GM12878 (cell line): ENCODE measurements at regions not wholly inside any gene's neighbourhood (a gene's known extent, or its start where the extent isn't known, plus 50 kb on each side); places are given as distances from the start of the nearest gene placed in this dataset.

ENCODE experiments used
- ATF7 ChIP-seq: fragments of 450-650 bp; IDR thresholded peaks from 2 replicates; pipeline ENCODE4 v1.6.1; 2016; ENCODE audit warnings: low read depth, mild to moderate bottlenecking
- BACH1 ChIP-seq: fragments of 450-650 bp; IDR thresholded peaks from 2 replicates; pipeline ENCODE4 v1.6.1; 2017; ENCODE audit warnings: mild to moderate bottlenecking, borderline replicate concordance
- BCL11A ChIP-seq: IDR thresholded peaks from 2 replicates; pipeline ENCODE4 v1.6.1; 2011; ENCODE audit warnings: low read depth, low read length
- CBX3 ChIP-seq: fragments of 200-600 bp; sonication (generic); IDR thresholded peaks from 2 replicates; pipeline ENCODE4 v1.6.1; 2016; ENCODE audit warnings: low read depth, borderline replicate concordance
- CEBPB ChIP-seq, 2 experiments: fragments of 150-350 bp in 1 of 2; IDR thresholded peaks; 2 replicates each; pipeline ENCODE4 v1.6.1; 2012 to 2014; ENCODE audit warnings: low read depth in 2 of 2, low read length in 2 of 2, borderline replicate concordance in 1 of 2, inconsistent platforms in 1 of 2
- CREB1 ChIP-seq: IDR thresholded peaks from 2 replicates; pipeline ENCODE4 v1.6.1; 2012; ENCODE audit warnings: low read depth, mild to moderate bottlenecking, inconsistent platforms
- IKZF1 ChIP-seq: fragments of 450-650 bp; conservative IDR thresholded peaks from 2 replicates; pipeline ENCODE4 v1.6.1; 2017; ENCODE audit warnings: antibody characterized with exemption, mild to moderate bottlenecking
- KAT2A ChIP-seq: conservative IDR thresholded peaks from 2 replicates; pipeline ENCODE4 v1.6.1; 2011; ENCODE audit warnings: low read depth, low read length; ENCODE audit not compliant: control insufficient read depth
- MLLT1 ChIP-seq: fragments of 450-650 bp; IDR thresholded peaks from 2 replicates; pipeline ENCODE4 v1.6.1; 2016; ENCODE audit warnings: mild to moderate bottlenecking
- MTA2 ChIP-seq: fragments of 450-650 bp; IDR thresholded peaks from 2 replicates; pipeline ENCODE4 v1.6.1; 2016; ENCODE audit warnings: low read depth, mild to moderate bottlenecking, moderate library complexity
- MTA3 ChIP-seq: IDR thresholded peaks from 2 replicates; pipeline ENCODE4 v1.6.1; 2012; ENCODE audit warnings: low read length, inconsistent platforms, borderline replicate concordance
- PAX8 ChIP-seq: fragments of 450-650 bp; IDR thresholded peaks from 2 replicates; pipeline ENCODE4 v1.6.1; 2017; ENCODE audit warnings: mild to moderate bottlenecking, moderate library complexity
- POU2F2 ChIP-seq: IDR thresholded peaks from 3 replicates; pipeline ENCODE4 v1.6.1; 2011; ENCODE audit warnings: low read depth, mild to moderate bottlenecking, low read length, borderline replicate concordance
- SKIL ChIP-seq: fragments of 450-650 bp; IDR thresholded peaks from 2 replicates; pipeline ENCODE4 v1.6.1; 2017; ENCODE audit warnings: mild to moderate bottlenecking, low read depth, inconsistent platforms; ENCODE audit not compliant: poor library complexity, severe bottlenecking
- YBX1 ChIP-seq: fragments of 450-650 bp; IDR thresholded peaks from 2 replicates; pipeline ENCODE4 v1.6.1; 2016; ENCODE audit warnings: antibody characterized with exemption
- YY1 ChIP-seq: IDR thresholded peaks from 2 replicates; pipeline ENCODE4 v1.6.1; 2011; ENCODE audit warnings: low read depth, mild to moderate bottlenecking, low read length
- ZNF217 ChIP-seq: fragments of 450-650 bp; IDR thresholded peaks from 2 replicates; pipeline ENCODE4 v1.6.1; 2017; ENCODE audit warnings: antibody characterized with exemption, mild to moderate bottlenecking
- ZNF687 ChIP-seq: fragments of 450-650 bp; IDR thresholded peaks from 2 replicates; pipeline ENCODE4 v1.6.1; 2017; ENCODE audit warnings: mild to moderate bottlenecking, moderate library complexity
- TF ChIP-seq, protein P1 (sequence below), 3 experiments: IDR thresholded peaks in 2 of 3; conservative IDR thresholded peaks in 1 of 3; 2 replicates each; pipeline ENCODE4 v1.5.1; 2011; ENCODE audit warnings: low read depth in 3 of 3, low read length in 3 of 3, mild to moderate bottlenecking in 3 of 3, control low read depth in 2 of 3, moderate library complexity in 2 of 3, inconsistent platforms in 1 of 3, mixed read lengths in 1 of 3; ENCODE audit not compliant: control insufficient read depth in 2 of 3, insufficient read depth in 1 of 3; ENCODE audit errors: extremely low read depth in 1 of 3

- TF ChIP-seq SKIL (peak; percentile 26), ZNF687 (peak; percentile 32; the same call in 1 of the 2 replicates), MTA2 (peak; percentile 61; the same call in 1 of the 2 replicates), IKZF1 (peak; percentile 65), MLLT1 (0 out of 2 replicates have a peak, but pooled peaks have one; percentile 36), BACH1 (peak; percentile 51; the same call in 1 of the 2 replicates), YBX1 (no peak), MTA3 (no peak), PAX8 (no peak), KAT2A (no peak), YY1 (no peak), ZNF217 (no peak), POU2F2 (no peak), ATF7 (peak; percentile 56), CBX3 (no peak), BCL11A (peak; percentile 26; the same call in 1 of the 2 replicates), CEBPB (IDR thresholded peaks at IDR 0.05; ENCODE audit: borderline replicate concordance in 1 of 2, low read depth in 2 of 2, low read length in 2 of 2) (no peak), CREB1 (no peak)
- TF ChIP-seq, protein P1, sequence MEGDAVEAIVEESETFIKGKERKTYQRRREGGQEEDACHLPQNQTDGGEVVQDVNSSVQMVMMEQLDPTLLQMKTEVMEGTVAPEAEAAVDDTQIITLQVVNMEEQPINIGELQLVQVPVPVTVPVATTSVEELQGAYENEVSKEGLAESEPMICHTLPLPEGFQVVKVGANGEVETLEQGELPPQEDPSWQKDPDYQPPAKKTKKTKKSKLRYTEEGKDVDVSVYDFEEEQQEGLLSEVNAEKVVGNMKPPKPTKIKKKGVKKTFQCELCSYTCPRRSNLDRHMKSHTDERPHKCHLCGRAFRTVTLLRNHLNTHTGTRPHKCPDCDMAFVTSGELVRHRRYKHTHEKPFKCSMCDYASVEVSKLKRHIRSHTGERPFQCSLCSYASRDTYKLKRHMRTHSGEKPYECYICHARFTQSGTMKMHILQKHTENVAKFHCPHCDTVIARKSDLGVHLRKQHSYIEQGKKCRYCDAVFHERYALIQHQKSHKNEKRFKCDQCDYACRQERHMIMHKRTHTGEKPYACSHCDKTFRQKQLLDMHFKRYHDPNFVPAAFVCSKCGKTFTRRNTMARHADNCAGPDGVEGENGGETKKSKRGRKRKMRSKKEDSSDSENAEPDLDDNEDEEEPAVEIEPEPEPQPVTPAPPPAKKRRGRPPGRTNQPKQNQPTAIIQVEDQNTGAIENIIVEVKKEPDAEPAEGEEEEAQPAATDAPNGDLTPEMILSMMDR (IDR thresholded peaks at IDR 0.05 in 2 of 3, conservative IDR thresholded peaks at IDR 0.05 in 1 of 3; ENCODE audit: control insufficient read depth in 2 of 3, extremely low read depth in 1 of 3, insufficient read depth in 1 of 3, low read depth in 3 of 3, low read length in 3 of 3) = no peak
Measured at GRCh38 chr14:34051966-34052657, 101.2 kb upstream of the EGLN3 start (continued).
